ENCODE measurements at regions not wholly inside any gene's neighbourhood (a gene's known extent, or its start where the extent isn't known, plus 50 kb on each side); places are given as distances from the start of the nearest gene placed in this dataset.

DNA sequence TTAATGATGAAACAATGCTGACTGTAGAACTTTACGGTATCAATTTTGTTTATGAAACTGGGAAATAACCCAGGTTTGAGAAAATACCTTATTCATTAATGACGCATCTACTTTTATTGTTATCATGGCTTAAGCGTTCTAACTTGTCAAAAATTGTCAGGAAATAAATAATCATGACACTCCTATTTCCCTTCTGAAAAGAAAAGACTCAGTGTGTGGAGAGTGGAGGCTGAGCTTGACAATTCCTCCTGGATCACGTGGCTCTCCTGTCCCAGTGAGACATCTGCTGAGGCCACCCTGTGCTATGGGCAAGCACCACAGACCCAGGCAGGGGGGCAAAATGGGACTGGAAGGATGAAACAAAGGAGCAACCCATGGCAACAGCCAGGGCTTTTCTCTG is 466.4 kb downstream of the ZNF608 start:
- no peaks in the 10 kb centered on the region for H4K20me1 ChIP-seq (replicated peaks in 1 of 2; ENCODE audit: control insufficient read depth in 1 of 2, insufficient read depth in 2 of 2, low read length in 2 of 2)
- TF ChIP-seq, protein P1, sequence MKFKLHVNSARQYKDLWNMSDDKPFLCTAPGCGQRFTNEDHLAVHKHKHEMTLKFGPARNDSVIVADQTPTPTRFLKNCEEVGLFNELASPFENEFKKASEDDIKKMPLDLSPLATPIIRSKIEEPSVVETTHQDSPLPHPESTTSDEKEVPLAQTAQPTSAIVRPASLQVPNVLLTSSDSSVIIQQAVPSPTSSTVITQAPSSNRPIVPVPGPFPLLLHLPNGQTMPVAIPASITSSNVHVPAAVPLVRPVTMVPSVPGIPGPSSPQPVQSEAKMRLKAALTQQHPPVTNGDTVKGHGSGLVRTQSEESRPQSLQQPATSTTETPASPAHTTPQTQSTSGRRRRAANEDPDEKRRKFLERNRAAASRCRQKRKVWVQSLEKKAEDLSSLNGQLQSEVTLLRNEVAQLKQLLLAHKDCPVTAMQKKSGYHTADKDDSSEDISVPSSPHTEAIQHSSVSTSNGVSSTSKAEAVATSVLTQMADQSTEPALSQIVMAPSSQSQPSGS (IDR thresholded peaks at IDR 0.05; ENCODE audit: low read length): no peak
- no peak for TF ChIP-seq CHD2 (IDR thresholded peaks at IDR 0.05; ENCODE audit: low read length)
- no peak for TF ChIP-seq CBX5 (IDR thresholded peaks at IDR 0.05; ENCODE audit: low read depth, low read length)
- no peak for TF ChIP-seq TCF12 (IDR thresholded peaks at IDR 0.05; ENCODE audit: low read depth, low read length)
- TF ChIP-seq KDM5A (IDR thresholded peaks at IDR 0.05; ENCODE audit: low read length): no peak
- TF ChIP-seq, protein P2, sequence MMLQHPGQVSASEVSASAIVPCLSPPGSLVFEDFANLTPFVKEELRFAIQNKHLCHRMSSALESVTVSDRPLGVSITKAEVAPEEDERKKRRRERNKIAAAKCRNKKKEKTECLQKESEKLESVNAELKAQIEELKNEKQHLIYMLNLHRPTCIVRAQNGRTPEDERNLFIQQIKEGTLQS (IDR thresholded peaks at IDR 0.05; ENCODE audit: insufficient read depth, low read depth, low read length): no peak
- H3K36me3 ChIP-seq (ENCODE audit: control insufficient read depth in 2 of 4, insufficient read depth in 4 of 4, low read length in 3 of 4): no peaks in the 10 kb centered on the region
- no peak overlapping the region for H2BK5ac ChIP-seq (ENCODE audit: low read depth, low read length)
- H3K23ac ChIP-seq (ENCODE audit: insufficient read length): no peak overlapping the region
- no peaks in the 10 kb centered on the region for H3K23me2 ChIP-seq (ENCODE audit: low read depth, low read length)
- no peak overlapping the region for H3K9ac ChIP-seq (replicated peaks in 1 of 4; ENCODE audit: extremely low read depth in 1 of 4, low read depth in 3 of 4, low read length in 3 of 4)
- no peak overlapping the region for H3K4ac ChIP-seq (replicated peaks; ENCODE audit: insufficient read length, low read depth, low read length)
- no peaks in the 10 kb centered on the region for H3K27me3 ChIP-seq (replicated peaks in 1 of 4; ENCODE audit: control insufficient read depth in 3 of 4, extremely low read depth in 1 of 4, insufficient read depth in 3 of 4, low read length in 3 of 4)
- no peak overlapping the region for H2AFZ ChIP-seq (ENCODE audit: low read length)
- no peak overlapping the region for H3K4me2 ChIP-seq (ENCODE audit: insufficient read depth in 1 of 2, low read depth in 2 of 2, low read length in 2 of 2)
- no peaks in the 10 kb centered on the region for H3K9me3 ChIP-seq (ENCODE audit: insufficient read depth in 2 of 2, low read depth in 1 of 2, low read length in 1 of 2)
- no peaks in the 10 kb centered on the region for H3K79me1 ChIP-seq (ENCODE audit: low read depth, low read length)
- FAIRE-seq (no peak), DNase-seq (ENCODE audit: low read depth in 1 of 2, low spot score in 2 of 2) (no peak)
- H3K79me2 ChIP-seq (ENCODE audit: control insufficient read depth in 1 of 2, insufficient read depth in 2 of 2, low read length in 2 of 2): no peaks in the 10 kb centered on the region
- ChIA-PET CTCF (ENCODE audit: partially characterized antibody) (interaction anchor here (1.6 kb wide), 1 partner anchor 9 kb away, joined by 5 read pairs; no protein-coding TSS in a partner anchor), POLR2A (ENCODE audit: partially characterized antibody) (no interaction called here)
- H2AK5ac ChIP-seq (ENCODE audit: low read depth, low read length): no peak overlapping the region
- H4K91ac ChIP-seq (replicated peaks; ENCODE audit: insufficient read length, low read length): no peak overlapping the region
- H3K18ac ChIP-seq (ENCODE audit: extremely low read depth, low read length): no peak overlapping the region
- no peak overlapping the region for H3K56ac ChIP-seq (replicated peaks; ENCODE audit: insufficient read length, low read depth, low read length)
- H4K8ac ChIP-seq (ENCODE audit: extremely low read depth, insufficient read depth, low read length): no peak overlapping the region
- H4K5ac ChIP-seq (ENCODE audit: insufficient read length, low read depth, low read length): no peak overlapping the region
- H3K4me1 ChIP-seq (replicated peaks in 1 of 4; ENCODE audit: control insufficient read depth in 3 of 4, insufficient read depth in 4 of 4, low read length in 3 of 4): 0 out of 7 replicates have a peak, but pooled peaks cover 0 to 2% (median 0%) of the 10 kb centered on the region in 4 experiments
- H2BK20ac ChIP-seq (ENCODE audit: low read length): no peak overlapping the region
- no peak overlapping the region for H3K4me3 ChIP-seq (ENCODE audit: extremely low read depth in 1 of 4, insufficient read depth in 2 of 4, low read depth in 3 of 4, low read length in 4 of 4)
- H2BK15ac ChIP-seq (ENCODE audit: low read length): no peak overlapping the region
- H3K14ac ChIP-seq (ENCODE audit: insufficient read length): no peak overlapping the region
- no peak overlapping the region for H2BK120ac ChIP-seq (replicated peaks; ENCODE audit: low read depth, low read length)
- H2BK12ac ChIP-seq (ENCODE audit: low read depth, low read length): no peak overlapping the region
- no peak overlapping the region for H3K27ac ChIP-seq (ENCODE audit: low read depth, low read length)
- WGBS, 2 experiments (ENCODE audit: extremely low coverage in 1 of 2, insufficient coverage in 1 of 2, insufficient read length in 1 of 2, insufficient replicate concordance in 2 of 2, low coverage in 1 of 2, low lambda C conversion rate in 2 of 2, missing lambda C conversion rate in 1 of 2): 95% methylated on average over 4 of the region's 4 CpGs; no CpG with 5 or more reads in 1 of the 2 experiments

All from H1 (cell line).